ENCODE measurements at regions not wholly inside any gene's neighbourhood (a gene's known extent, or its start where the extent isn't known, plus 50 kb on each side); places are given as distances from the start of the nearest gene placed in this dataset.

GRCh38 chr15:93176065-93176464 lies 87.1 kb upstream of the RGMA start:
- TF ChIP-seq CTCF (IDR thresholded peaks at IDR 0.05) (no peak), POLR2A (IDR thresholded peaks at IDR 0.05) (no peak)
